ENCODE measurements at regions not wholly inside any gene's neighbourhood (a gene's known extent, or its start where the extent isn't known, plus 50 kb on each side); places are given as distances from the start of the nearest gene placed in this dataset.
A peak's percentile ranks its signal among the peaks of the same experiment; 100 is the strongest.

DNA sequence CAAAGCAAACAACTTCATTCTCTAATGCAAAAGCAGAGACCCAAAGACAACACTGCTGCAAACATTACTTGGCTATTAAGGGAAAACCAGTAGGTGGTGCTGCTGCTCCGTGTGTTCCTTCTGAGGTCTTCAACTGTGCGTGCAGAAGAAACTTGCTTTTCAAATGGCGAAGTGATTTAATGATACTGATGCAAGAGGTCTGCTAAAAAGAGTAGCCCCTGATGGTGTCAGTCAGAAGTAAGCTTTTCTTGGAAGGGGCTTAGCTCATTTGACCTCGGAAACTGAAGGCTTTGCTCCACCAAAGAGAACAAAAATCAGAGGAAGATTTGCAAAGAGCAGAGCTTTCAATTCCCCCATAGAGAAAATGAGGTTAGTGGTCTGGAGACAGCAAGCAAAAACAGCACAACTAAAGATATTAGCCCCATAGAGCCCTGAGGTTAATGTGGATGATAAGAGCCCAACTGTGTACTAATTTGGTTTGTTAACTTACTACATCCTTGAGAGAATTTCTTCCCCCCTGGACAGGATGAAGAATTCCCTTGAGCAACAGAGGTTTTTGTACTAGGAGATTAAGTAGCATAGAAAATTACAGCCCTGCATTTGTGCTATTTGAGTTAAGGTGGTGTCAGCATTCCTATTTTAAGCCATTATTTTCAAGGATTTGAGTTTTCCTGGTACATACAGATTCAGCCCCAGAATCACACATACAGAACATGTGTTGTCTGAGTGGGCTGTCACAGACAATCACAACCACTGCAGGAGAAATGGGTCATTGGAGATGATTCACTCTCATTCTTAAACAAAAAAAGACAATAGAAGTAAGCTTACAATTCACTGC lies 153.2 kb upstream of the C9orf72 start:
- H3K9me3 ChIP-seq (ENCODE audit: control insufficient read depth, insufficient read depth, low read length): no peaks in the 10 kb centered on the region
- H3K27me3 ChIP-seq (ENCODE audit: control insufficient read depth, low read length): no peaks in the 10 kb centered on the region
- no peaks in the 10 kb centered on the region for H3K4me1 ChIP-seq (ENCODE audit: control insufficient read depth, low read length)
- no peaks in the 10 kb centered on the region for H3K79me2 ChIP-seq (ENCODE audit: control insufficient read depth, low read length)
- no peaks in the 10 kb centered on the region for H4K20me1 ChIP-seq (ENCODE audit: control insufficient read depth, insufficient read depth, low read depth, low read length)
- no peaks in the 10 kb centered on the region for H3F3A ChIP-seq (ENCODE audit: control insufficient read depth, insufficient read depth)
- no peaks in the 10 kb centered on the region for H3K9me2 ChIP-seq (replicated peaks; ENCODE audit: control insufficient read depth, low read length)
- no peak overlapping the region for H3K4me2 ChIP-seq (ENCODE audit: low read length)
- H3K36me3 ChIP-seq (ENCODE audit: control insufficient read depth, low read length): no peaks in the 10 kb centered on the region
- no peak overlapping the region for H3K27ac ChIP-seq (ENCODE audit: low read depth, low read length)
- TF ChIP-seq EZH2phosphoT487 (IDR thresholded peaks at IDR 0.05; ENCODE audit: borderline replicate concordance, low read length): no peak
- TF ChIP-seq, protein P1, sequence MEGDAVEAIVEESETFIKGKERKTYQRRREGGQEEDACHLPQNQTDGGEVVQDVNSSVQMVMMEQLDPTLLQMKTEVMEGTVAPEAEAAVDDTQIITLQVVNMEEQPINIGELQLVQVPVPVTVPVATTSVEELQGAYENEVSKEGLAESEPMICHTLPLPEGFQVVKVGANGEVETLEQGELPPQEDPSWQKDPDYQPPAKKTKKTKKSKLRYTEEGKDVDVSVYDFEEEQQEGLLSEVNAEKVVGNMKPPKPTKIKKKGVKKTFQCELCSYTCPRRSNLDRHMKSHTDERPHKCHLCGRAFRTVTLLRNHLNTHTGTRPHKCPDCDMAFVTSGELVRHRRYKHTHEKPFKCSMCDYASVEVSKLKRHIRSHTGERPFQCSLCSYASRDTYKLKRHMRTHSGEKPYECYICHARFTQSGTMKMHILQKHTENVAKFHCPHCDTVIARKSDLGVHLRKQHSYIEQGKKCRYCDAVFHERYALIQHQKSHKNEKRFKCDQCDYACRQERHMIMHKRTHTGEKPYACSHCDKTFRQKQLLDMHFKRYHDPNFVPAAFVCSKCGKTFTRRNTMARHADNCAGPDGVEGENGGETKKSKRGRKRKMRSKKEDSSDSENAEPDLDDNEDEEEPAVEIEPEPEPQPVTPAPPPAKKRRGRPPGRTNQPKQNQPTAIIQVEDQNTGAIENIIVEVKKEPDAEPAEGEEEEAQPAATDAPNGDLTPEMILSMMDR (IDR thresholded peaks at IDR 0.05; ENCODE audit: low read depth, low read length, poor library complexity, severe bottlenecking): peak; percentile 72
- H3K4me3 ChIP-seq (ENCODE audit: low read length): no peak overlapping the region

DNA sequence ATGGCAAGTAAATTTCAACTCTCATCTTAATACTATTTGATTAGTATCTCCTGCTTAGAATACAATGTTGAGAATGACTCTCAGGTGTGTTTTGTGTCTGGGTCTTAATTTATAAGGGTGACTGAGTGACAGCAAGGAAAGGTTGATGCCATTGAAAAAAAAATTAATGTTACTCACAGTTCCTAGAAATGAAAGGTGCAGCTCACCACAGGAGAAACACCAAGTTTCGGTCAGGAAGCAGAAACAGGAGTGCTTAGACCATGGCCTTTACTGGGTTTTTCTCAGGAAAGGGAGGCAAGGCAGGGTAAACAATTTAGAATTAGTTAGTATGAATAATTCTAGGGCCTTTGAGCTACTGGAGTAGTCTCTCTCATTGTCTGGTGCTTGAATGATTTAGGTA lies 159.2 kb upstream of the C9orf72 start:
- H3K4me2 ChIP-seq (ENCODE audit: low read length): no peak overlapping the region
- H3F3A ChIP-seq (ENCODE audit: control insufficient read depth, insufficient read depth): no peaks in the 10 kb centered on the region
- H3K9me3 ChIP-seq (ENCODE audit: control insufficient read depth, insufficient read depth, low read length): no peaks in the 10 kb centered on the region
- H3K36me3 ChIP-seq (ENCODE audit: control insufficient read depth, low read length): no peaks in the 10 kb centered on the region
- H3K79me2 ChIP-seq (ENCODE audit: control insufficient read depth, low read length): no peaks in the 10 kb centered on the region
- H3K4me3 ChIP-seq (ENCODE audit: low read length): no peak overlapping the region
- no peaks in the 10 kb centered on the region for H3K27me3 ChIP-seq (ENCODE audit: control insufficient read depth, low read length)
- TF ChIP-seq, protein P1 (IDR thresholded peaks at IDR 0.05; ENCODE audit: low read depth, low read length, poor library complexity, severe bottlenecking): no peak
- no peaks in the 10 kb centered on the region for H3K9me2 ChIP-seq (replicated peaks; ENCODE audit: control insufficient read depth, low read length)
- no peaks in the 10 kb centered on the region for H3K4me1 ChIP-seq (ENCODE audit: control insufficient read depth, low read length)
- no peak overlapping the region for H3K27ac ChIP-seq (ENCODE audit: low read depth, low read length)
- H4K20me1 ChIP-seq (ENCODE audit: control insufficient read depth, insufficient read depth, low read depth, low read length): no peaks in the 10 kb centered on the region

DNA sequence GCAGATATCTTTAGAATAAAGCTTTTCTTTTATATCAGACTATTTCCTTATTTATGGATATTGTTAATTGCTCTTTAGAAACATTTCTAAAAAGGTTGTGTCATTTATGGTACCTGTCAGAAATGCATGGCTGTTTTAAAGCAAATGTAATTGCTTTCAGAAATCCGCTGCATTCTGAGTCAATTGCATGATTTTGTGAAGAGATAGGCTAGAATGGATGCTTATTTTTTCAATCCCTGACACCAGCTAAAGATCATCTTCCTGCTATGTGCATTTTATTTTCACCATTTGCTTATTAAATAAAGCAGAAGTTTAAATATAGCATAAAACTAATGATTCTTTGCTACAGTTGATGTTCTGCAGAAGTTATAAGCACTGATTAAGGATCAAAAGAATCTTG lies 170.2 kb upstream of the C9orf72 start:
- no peak overlapping the region for H3K27ac ChIP-seq (ENCODE audit: low read depth, low read length)
- H3K4me3 ChIP-seq (ENCODE audit: low read length): no peak overlapping the region
- H3F3A ChIP-seq (ENCODE audit: control insufficient read depth, insufficient read depth): no peaks in the 10 kb centered on the region
- H3K9me3 ChIP-seq (ENCODE audit: control insufficient read depth, insufficient read depth, low read length): no peaks in the 10 kb centered on the region
- H3K27me3 ChIP-seq (ENCODE audit: control insufficient read depth, low read length): no peaks in the 10 kb centered on the region
- no peaks in the 10 kb centered on the region for H3K79me2 ChIP-seq (ENCODE audit: control insufficient read depth, low read length)
- no peaks in the 10 kb centered on the region for H4K20me1 ChIP-seq (ENCODE audit: control insufficient read depth, insufficient read depth, low read depth, low read length)
- H3K36me3 ChIP-seq (ENCODE audit: control insufficient read depth, low read length): no peaks in the 10 kb centered on the region
- no peaks in the 10 kb centered on the region for H3K4me1 ChIP-seq (ENCODE audit: control insufficient read depth, low read length)
- no peak overlapping the region for H3K4me2 ChIP-seq (ENCODE audit: low read length)
- TF ChIP-seq, protein P1 (IDR thresholded peaks at IDR 0.05; ENCODE audit: low read depth, low read length, poor library complexity, severe bottlenecking): no peak
- no peak for TF ChIP-seq EZH2phosphoT487 (IDR thresholded peaks at IDR 0.05; ENCODE audit: borderline replicate concordance, low read length)
- no peaks in the 10 kb centered on the region for H3K9me2 ChIP-seq (replicated peaks; ENCODE audit: control insufficient read depth, low read length)

Measured in DOHH2 (cell line).